HG02970 (cell line): ENCODE measurements at regions not wholly inside any gene's neighbourhood (a gene's known extent, or its start where the extent isn't known, plus 50 kb on each side); places are given as distances from the start of the nearest gene placed in this dataset.

ENCODE experiments used
- ATAC-seq: cut with Tn5 transposase; IDR thresholded peaks from one replicate; pipeline ENCODE4 v1.9.1; 2021; ENCODE audit warnings: mild to moderate bottlenecking, moderate library complexity, moderate number of reproducible peaks; ENCODE audit not compliant: unreplicated experiment, low FRiP score

DNA sequence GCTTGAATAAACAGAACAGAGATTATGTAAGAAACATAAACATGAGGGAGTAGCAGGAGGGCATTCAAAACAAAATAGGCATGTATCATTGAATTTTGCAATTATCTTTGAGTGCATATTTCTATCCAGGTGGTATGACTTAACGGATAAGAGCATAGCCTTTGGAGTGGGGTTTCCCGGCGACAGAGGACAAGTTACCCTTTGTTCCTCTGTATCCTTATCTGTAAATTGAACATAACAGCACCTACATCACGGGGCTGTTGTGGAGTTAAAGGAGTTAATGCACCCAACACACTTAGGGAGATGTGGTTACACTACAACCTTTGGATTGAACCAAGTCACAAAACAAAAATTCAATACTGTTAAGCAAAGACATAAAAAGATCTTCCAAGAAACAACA lies 314.6 kb upstream of the KIF2A start:
- no peak for ATAC-seq

DNA sequence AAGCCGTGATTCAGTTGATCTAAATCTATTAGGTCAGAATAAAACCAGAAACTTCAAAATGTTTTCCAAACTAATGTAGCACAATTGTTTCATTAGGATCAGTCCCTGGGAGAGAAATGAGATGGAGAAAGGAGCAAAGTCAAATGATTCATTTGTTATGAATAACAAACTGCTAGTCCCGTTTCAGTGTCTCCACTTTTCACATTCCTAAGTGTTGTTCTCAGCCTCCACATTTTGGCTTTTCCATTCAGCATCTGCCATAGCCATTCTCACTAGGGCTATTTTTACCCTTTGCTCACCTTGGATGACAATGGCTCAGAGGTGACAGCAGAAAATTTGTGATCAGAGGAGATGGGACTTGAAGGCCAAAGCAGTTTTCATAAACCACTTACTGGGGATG lies 314.1 kb upstream of the KIF2A start:
- ATAC-seq, result no peak

DNA sequence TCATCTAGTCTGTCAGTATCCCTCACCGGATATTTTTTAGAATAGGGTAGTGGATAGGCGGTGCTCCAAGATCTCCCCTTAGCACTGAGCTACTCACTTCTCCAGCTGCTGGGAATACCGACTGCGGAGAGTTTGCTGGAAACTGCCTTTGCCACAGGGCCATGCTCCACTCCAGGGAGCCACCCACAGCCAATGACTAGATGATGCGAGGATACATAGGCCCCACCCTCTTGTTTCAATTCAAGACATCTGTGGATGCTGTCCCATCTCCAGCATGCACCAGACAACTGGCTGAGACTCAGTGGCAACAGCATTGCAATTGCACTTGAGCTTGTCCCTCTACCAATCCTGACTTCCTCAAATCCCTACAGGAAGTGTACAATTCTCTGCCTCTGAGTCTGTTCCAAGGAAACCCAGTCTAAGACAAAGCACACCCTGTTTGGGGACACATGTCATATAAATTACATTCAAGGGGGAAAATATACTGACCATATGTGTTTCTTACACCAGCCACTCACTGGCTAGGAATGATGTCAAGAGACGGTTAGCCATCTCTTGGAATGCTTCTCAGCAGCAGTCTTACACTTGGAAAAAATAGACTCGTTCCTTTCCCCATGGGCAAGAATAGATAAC lies 312.6 kb upstream of the KIF2A start:
- ATAC-seq, result no peak

DNA sequence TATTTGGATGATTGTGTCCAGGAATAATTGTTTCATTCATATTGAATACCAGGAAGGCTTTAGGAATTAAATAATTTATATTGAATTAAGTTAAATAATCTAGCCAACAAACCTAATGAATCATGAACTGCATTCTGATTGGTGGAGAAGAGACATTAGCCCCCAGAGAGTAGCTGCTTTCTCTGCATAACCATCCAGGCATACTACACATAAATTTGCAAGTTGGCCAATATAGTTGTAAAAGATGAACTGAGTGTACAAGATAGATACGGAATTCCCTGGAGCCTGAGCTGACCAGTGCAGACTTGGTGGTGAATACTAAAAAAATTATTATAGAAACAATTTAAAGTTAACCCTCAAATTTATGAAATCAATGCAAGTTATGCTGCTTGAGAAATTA lies 311.8 kb upstream of the KIF2A start:
- ATAC-seq, result no peak

DNA sequence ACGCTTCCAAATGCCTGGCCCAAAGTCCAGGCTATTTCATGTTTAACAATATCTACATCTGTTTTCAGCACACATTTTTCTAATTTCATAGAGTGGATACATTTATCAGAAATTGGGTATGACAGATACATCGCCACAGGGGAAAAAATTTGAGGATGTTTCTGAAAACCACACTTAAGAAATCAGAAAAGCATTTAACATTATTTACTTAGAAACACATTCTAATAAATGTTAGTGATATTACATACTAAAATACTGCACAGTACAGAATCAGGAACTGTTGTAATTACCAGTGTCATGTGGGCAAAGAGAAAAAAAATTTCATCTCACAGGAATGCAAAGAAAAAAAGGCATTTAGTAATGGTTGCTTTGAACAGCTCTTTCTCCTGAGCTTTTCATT lies 310.5 kb upstream of the KIF2A start:
- no peak for ATAC-seq

DNA sequence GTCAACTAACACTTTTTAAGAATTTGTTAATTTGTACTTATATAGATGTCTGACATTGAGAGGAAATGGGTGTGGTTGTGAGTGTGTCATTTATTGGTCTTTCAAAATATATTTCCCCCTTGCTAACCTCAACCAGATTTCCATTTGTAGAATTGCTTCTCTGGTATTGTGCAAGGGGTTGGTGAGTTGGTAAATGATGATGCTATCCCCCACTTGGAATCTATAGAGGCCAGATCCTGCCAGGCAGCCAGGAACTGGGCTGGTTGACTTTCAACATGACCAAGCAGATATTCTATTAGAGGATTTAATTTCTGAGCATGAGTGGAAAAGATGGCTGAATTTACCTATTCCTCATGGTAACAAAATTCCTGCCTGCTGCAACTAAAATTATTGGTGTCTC lies 306.6 kb upstream of the KIF2A start:
- no peak for ATAC-seq

DNA sequence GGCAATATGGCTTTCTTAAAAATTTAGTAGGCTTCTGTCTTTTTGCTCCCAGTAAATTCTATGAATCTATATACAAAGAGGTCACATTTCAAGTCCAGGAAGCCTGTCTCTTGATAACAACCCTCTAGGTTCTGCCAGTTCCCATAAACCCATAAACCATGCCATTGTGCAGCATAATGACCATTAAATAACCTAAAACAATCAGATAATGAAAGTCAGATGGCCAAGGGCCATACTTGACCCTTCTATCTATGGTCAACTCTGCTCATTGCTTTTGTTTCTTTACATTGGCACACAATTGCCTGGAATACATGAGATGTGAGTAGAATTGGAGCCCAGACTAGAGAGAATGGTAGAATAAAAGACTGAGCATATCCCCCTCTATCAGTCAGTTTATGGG lies 305.4 kb upstream of the KIF2A start:
- no peak for ATAC-seq

DNA sequence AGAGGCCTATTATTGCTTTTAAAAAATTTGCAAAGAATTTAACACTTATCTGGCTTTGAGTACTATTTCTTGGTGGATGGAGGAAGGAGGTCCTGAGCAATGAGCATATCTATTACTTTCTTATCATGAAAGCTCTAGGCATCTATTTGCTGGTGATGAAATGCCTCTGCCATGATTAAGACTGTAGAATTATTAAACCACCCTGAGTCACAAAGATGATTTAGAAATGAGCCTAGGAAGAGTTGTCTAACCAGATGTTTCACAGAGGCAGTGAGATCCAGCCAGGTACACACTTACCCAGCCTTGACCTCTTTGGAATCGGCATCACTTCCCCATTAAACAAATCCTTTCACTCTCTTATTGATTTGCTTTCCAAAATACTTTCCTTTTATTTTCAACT lies 304.4 kb upstream of the KIF2A start:
- ATAC-seq, result no peak

DNA sequence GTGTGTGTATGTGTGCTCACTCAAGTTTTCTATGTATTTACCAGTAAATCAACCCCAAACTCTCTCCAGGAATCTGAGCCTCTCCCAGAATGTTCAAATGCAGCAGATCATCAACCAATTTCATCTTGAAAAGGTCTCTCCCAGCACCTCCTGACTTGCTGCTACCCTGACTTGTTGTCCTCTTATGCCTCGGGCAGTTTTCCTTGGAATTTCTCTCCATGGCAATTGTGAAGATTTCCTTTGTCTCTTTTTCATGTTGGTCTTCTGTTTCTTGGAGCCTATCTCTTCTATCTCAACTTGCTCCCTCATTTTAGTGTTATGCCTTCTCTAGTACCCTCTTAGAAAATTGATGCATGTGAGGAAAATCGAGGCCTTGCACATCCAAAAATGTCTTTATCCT lies 303.6 kb upstream of the KIF2A start:
- ATAC-seq, result no peak

DNA sequence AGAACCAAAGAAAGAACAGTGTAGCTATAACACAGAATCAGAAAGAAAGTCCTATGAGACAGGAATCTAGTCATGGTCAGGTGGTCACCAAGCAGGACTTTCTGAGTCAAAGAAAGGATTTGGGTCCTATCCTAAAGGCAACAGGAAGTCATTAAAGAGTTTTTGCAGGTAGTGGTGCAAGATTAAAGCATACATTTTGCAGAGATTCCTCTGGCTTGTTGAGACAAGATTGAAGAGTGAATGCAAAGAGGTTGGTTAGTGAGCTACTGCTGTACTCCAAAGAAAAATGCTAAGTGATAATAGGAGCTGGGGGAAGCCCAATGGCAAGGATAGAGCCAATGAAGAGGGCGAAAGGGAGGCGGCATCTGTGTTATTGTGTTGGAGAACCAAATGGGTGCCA lies 300.5 kb upstream of the KIF2A start:
- ATAC-seq, result no peak

DNA sequence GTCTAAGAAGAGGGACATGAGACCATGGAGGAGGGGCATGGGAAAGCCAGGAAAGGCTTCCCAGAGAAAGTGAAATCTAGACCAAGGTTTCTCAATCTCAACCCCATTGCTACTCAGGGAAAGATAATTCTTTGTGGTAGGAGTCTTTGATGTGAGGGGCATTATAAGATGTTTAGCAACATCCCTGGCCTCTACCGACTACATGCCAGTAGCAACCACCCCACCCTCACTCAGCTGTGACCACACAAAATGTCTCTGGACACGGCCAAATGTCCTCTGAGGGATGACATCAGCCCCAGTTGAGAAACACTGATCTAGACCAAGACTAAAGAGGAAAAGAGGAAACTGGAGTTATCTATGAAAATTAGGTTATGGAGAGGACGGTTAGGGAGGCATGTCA lies 298.5 kb upstream of the KIF2A start:
- ATAC-seq, result no peak

DNA sequence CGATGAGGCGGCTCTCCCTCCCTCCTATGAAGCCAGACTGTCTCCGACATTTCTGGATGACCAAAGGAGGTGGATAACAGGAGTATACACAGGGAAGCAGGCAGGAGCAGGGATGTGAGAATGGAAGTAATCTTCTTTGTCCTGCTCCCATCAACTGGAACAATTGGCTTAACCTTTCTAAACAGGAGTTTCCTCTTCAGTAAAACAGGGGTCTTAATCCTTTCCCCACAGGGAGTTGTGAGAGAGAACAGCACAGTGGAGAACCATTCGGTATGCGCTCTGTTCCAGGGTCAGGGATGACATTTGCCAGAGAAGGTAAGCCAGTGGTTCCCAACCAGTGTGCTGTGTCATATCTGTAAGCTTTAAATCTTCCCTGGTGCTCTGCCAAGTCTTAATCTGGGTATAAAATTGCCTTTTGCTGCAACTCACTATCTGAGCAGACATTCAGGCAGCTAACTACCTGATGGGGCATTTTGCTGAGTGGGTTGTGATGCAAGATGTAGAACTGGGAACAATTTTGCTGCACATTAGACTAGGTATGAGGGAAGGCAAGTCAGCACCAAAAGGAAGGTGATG lies 294.8 kb upstream of the KIF2A start:
- no peak for ATAC-seq

DNA sequence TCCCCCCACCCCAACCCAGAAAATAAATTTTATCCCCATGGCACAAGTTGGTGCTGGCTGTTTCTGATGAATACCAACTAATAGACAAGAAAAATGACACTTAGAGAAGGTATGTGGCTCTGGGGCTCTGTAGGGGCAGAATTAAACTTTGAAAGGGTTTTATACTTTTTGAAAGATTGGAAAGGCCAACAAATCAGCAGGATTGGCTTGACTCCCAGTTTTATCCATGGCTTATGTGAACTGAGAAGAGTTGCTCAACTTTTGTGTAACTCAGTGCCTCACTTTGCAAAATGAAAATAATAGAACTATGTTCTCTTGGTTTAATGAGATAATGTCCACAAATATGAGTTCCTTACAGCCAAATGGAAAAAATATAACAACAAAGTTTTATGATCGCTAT lies 288.9 kb upstream of the KIF2A start:
- no peak for ATAC-seq

DNA sequence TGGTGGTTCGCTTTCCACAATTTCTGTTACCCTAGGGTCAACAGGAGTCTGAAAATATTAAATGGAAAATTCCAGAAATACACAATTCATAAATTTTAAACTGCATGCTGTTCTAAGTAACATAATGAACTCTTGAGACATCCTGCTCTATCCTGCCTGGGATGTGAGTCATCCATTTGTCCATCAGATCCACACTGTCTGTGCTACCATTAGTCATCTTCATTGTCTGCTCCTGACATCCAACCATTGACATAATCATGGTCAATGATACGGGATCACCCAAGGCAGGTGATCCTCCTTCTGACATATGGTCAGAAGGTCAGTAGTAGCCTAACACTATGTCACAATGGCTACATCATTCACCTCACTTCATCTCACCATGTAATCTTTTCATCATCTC lies 276.7 kb upstream of the KIF2A start:
- ATAC-seq, result no peak

DNA sequence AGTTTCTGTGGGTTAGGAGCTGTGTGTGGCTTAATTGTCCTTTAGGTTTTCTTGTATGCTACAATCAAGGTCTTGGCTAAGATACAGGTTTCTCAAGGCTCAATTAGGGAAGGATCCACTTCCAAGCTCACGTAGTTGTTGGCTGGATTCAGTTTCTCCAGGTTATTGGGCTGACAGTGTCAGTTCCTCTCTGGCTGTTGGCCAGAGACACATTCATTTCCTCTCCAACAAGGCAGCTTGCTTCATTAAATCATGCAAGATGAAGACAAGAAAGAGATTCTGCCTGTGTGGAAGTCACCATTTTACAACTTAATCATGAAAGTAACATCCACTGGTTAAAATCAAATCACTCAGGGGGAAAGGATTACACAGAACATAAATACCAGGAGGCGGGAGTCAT lies 275.7 kb upstream of the KIF2A start:
- no peak for ATAC-seq

DNA sequence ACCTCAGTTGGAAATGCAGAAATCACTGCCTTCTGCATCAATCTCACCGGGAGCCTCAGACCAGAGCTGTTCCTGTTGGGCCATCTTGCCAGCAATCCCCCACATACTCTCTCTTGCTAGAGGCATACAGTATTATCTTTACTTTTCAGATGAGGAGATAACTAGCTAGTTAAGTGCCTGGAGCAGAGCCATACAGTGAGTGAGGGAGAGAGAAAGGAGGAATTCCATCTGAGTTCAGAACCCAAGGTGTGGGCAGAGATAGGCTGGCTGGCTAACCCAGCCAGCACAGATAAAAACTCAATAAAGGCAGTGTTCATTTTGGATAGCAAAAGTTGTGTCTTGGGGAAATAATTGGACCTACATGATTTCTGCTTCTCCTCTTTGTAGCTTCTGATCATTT lies 268.0 kb upstream of the KIF2A start:
- no peak for ATAC-seq

DNA sequence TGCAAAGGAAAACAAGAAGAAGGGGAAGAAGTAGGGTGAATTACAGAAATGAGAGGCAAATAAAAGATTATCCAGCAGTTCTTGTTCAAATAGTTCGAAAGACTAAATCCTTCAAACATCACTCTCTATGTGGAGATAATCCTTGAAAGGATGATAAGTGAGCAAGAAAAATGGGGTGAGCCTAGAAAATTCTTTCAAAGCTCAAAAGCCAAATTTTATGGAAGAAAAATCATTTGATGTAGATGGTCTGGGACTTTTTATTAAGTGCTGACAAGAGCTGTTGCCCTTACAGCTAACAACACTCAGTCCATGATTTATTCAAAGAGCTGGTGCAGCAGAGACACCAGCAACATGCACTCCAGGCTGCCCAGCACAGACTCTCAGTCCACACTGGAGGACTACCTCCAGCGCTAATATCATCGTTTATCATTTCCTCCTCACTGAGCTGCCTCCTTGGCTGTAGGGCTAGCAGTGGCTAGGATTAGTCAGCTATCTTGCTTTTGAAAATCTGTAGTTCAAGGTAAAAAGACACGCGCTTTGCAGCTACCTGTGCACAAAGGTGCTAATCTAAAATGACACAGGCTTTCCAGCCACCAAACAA lies 264.8 kb upstream of the KIF2A start:
- ATAC-seq, result no peak

DNA sequence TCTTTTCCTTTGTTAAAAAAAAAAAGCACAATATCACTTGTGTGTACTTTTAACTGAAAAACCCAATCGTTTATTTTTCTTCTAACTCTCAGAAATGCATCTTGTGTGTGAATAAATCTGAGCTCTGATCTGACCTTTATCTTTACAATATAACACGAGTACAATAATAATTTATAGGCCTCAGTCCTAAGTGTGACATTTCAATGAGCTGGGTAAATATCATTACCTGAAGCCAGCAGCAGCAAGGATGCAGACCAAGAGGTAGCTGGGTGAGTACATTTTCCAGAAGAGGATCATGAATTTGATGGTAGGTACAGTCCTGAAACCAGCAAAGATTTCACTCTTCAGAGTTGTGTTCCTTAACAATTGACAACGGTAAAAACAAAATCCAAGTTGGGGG lies 264.0 kb upstream of the KIF2A start:
- ATAC-seq, result no peak

DNA sequence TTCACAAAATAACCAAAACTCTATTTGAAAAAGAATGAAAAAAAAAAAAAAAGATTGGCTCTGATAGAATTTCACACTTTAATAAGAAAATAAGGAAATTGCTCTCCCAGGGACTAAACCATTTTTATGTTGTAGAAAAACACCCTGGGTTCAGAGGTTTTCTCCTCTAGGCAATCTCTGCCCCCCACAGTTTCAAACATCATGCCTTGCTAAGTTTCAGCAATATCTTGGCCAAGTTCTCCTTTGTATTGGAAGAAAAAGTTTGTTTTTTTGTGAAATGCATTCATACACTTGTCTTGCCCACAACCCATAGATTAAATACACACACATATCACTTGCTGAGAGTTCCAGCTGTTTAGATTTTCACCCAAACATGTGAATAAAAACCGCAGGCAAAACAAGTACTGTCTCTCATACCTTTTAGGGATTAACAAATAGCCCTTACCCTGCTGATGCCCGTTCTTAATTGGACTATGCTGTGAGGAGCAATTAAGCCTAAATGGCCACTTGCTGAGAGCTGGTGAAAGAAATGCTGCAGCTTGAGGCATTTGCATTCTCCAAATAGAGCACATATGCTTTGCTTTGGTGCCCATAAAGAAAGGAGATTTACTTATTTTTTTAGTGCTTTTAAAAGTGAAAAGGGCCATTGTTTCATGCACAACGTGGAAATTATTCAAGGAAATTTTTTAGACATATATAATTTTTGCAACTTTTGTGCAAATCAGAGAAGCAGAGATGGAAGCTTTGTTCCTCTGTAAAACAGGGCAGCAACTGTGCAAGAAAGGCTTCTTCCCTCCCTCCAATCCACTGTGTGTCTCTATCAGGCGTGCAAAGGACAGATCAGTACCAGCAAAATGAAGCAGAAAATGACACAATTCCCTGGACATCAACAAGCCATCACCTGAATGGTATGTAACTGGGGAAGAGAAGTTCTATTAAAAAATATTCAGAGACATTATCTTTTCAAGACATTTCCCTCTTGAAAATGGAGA lies 262.4 kb upstream of the KIF2A start:
- ATAC-seq, result no peak

DNA sequence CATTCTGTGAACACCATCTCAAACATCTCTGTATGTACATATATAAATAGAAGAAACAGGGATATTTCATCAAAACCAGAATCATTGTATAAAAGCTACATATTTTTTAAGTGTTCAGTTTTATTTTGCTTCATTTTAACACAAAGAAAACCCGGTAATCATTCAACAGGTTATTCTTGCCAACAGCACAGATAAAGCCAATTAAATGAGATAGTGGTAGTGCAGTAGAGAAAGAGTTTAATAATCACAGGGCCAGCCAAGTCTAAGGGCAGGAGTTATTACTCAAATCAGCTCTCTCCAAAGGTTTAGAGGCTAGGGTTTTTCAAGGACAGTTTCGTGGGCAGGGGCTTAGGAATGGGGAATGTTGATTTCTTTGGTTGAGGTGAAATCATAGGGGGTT lies 261.0 kb upstream of the KIF2A start:
- no peak for ATAC-seq

DNA sequence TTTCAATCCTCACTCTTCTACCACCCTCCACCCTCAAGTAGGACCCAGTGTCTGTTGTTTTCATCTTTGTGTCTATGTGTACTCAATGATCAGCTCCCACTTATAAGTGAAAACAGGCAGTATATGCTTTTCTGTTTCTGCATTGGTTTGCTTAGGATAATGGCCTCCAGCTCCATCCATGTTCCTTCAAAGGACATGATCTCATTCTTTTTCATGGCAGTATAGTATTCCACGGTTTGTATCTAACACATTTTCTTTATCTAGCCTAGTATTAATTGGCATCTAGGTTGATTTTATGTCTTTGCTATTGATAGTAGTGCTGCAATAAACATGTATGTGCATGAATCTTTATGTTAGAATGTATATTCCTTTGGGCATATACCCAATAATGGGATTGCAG lies 259.8 kb upstream of the KIF2A start:
- ATAC-seq, result no peak
